ENCODE measurements at regions not wholly inside any gene's neighbourhood (a gene's known extent, or its start where the extent isn't known, plus 50 kb on each side); places are given as distances from the start of the nearest gene placed in this dataset.

DNA sequence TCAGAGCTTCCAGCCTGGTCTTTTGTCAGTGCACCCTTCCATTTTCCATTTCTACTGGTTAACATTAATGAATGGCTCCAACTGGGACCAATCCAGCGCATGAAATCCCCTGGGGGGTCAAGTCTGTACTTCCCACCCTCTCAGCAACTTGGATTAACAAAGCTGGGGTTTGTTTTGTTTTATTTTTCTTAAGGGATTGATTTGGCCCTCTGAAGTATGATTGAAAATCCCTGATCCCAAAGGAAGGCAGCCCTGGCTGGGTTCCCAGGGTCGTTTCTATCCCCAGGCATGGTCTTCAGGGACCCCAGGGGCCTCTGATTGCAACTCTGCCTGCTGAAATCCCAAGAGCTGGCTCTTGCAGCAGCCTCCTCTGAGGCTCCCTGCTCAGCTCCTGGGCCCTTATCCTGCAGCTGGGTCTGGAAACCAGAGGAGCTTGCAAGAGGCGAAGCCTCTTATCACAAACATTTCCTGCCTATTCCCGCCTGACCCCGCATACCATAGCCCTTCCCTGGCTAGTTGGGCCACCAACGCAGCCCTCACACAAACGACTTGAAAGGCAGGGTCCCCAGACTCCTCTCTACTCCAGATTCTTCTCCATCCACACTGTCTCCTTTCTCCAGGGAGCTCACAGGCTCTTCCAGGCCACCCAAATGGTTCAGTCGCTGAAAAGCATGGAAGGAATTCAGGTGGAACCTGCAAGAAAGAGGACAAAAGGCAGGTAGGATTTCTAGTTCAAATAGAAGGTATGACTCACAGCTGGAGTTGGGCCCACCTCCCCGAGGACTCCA is 109.7 kb upstream of the PKDCC start:
- H3K27me3 Mint-ChIP-seq (ENCODE audit: low read depth) = peaks cover 4% of the 10 kb centered on the region
- H3K9me3 Mint-ChIP-seq = no peaks in the 10 kb centered on the region
- H3K36me3 Mint-ChIP-seq (ENCODE audit: low read depth) = no peaks in the 10 kb centered on the region
- no peak overlapping the region for H3K4me3 Mint-ChIP-seq
- no peaks in the 10 kb centered on the region for H3K4me1 Mint-ChIP-seq (ENCODE audit: low read depth)
- H3K27ac Mint-ChIP-seq = no peak overlapping the region

DNA sequence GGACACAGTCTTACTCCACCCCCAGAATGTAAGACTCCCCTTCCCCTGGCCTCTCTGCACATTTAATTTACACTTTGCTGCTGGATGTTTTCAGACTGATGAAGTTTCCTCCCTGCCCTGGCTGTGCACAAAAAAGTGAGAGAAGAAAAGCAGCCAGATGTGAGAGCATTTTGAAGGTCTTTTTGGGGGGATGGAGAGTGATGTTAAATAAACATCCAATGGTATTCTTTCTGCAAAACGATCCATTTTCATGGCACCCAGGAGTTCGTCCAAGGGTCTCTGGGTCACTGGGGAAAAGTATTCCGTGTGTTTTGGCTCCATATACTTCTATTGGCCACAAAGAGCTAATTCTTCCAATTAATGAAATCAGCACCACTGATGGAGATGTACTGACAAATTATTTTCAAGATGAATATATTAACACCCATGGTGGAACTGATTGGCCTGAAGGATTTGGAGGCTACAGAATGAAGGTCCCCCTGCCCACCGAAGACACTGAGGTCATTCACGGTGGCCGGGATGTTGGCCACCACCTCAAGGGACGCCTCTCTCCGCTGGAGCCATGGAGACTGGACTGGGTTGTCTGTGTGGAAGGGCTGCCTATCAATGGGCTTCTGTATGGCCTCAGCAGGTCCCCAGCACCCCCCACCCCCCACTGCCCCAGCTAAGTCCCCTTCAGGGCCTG is 107.6 kb upstream of the PKDCC start:
- H3K27ac Mint-ChIP-seq = no peak overlapping the region
- H3K9me3 Mint-ChIP-seq = no peaks in the 10 kb centered on the region
- H3K27me3 Mint-ChIP-seq (ENCODE audit: low read depth) = peaks cover 11% of the 10 kb centered on the region
- no peak overlapping the region for H3K4me3 Mint-ChIP-seq
- H3K36me3 Mint-ChIP-seq (ENCODE audit: low read depth) = no peaks in the 10 kb centered on the region
- H3K4me1 Mint-ChIP-seq (ENCODE audit: low read depth) = no peaks in the 10 kb centered on the region

DNA sequence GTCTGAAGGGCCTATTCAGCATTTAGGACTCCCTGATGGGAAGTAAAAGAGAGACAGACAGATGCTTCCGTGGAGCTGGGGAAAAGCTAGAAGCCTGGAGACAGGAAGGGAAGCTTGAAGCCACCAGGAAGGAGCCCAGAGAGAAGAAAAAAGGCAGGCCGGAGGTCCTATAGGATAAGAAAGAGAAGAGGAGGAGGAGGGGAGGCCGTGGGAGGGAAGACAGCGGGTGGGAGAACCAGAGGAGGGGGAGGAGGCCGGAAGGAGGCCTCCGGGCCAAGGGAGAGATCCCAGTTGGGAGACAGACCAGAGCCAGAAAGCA is 107.1 kb upstream of the PKDCC start:
- Mint-ChIP-seq H3K27me3 (ENCODE audit: low read depth) (peaks cover 8% of the 10 kb centered on the region), H3K27ac (no peak overlapping the region), H3K4me1 (ENCODE audit: low read depth) (no peaks in the 10 kb centered on the region), H3K4me3 (no peak overlapping the region), H3K9me3 (no peaks in the 10 kb centered on the region), H3K36me3 (ENCODE audit: low read depth) (no peaks in the 10 kb centered on the region)

DNA sequence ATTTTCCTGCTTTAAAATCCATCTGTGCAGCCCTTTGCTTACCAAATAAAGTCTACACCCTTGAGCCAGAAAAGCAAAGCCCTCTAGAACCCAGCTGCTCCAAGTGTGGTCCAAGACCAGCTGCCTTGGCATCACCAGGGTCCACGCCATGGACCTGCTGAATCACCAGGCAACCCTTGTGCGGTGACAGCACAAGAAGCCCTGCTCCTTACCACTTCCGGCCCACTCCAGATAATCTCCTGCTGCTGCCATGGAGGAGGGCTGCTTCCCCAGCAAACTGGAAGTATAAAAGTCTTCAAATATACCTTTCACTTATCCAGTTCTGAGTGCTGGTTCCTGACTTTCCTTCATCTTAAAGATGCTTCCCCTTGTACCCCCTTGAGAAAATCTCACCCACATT is 106.0 kb upstream of the PKDCC start:
- H3K27ac Mint-ChIP-seq = no peak overlapping the region
- H3K9me3 Mint-ChIP-seq = no peaks in the 10 kb centered on the region
- no peaks in the 10 kb centered on the region for H3K36me3 Mint-ChIP-seq (ENCODE audit: low read depth)
- no peak overlapping the region for H3K4me3 Mint-ChIP-seq
- H3K4me1 Mint-ChIP-seq (ENCODE audit: low read depth) = no peaks in the 10 kb centered on the region
- peaks cover 8% of the 10 kb centered on the region for H3K27me3 Mint-ChIP-seq (ENCODE audit: low read depth)

DNA sequence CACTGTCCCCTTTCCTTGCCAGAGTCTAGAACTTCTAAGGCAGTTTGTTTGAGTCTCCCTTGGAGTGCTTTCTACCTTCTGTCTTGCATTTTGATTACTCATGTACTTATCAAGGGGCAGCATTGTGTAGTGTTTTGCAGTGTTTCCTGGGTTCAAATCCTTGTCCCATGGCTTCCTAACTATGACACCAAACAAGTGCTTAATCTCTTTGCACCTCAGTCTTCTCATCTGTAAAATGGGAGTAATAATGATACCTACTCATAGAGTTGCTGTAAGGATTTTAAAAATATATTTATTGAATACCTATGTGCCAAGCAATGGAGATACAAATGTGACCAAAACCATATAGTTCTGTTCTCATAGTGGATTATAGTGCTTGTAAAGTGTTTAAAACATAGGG is 105.5 kb upstream of the PKDCC start:
- H3K4me3 Mint-ChIP-seq = no peak overlapping the region
- peaks cover 9% of the 10 kb centered on the region for H3K27me3 Mint-ChIP-seq (ENCODE audit: low read depth)
- no peaks in the 10 kb centered on the region for H3K4me1 Mint-ChIP-seq (ENCODE audit: low read depth)
- no peak overlapping the region for H3K27ac Mint-ChIP-seq
- H3K9me3 Mint-ChIP-seq = no peaks in the 10 kb centered on the region
- H3K36me3 Mint-ChIP-seq (ENCODE audit: low read depth) = no peaks in the 10 kb centered on the region

DNA sequence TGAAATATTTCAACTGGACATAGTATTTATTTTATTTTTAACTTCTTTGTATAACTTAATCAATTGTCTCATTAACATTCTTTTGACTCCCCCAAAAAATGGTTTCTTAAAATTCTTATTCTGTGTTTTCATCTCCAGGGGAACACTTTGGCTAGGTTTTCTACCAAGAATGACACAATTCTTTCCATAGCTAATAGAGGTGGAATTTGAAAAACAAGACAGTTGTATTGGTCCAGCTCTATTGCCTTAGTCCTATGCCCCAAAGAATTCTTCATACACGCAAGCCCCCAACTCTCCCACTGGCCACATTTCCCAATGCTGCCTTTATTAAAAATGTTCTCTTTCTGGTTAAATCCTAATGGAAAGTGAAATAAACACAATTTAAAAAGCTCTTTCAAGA is 104.7 kb upstream of the PKDCC start:
- H3K27ac Mint-ChIP-seq = no peak overlapping the region
- no peak overlapping the region for H3K4me3 Mint-ChIP-seq
- H3K9me3 Mint-ChIP-seq = no peaks in the 10 kb centered on the region
- no peaks in the 10 kb centered on the region for H3K36me3 Mint-ChIP-seq (ENCODE audit: low read depth)
- peaks cover 11% of the 10 kb centered on the region for H3K27me3 Mint-ChIP-seq (ENCODE audit: low read depth)
- no peaks in the 10 kb centered on the region for H3K4me1 Mint-ChIP-seq (ENCODE audit: low read depth)

DNA sequence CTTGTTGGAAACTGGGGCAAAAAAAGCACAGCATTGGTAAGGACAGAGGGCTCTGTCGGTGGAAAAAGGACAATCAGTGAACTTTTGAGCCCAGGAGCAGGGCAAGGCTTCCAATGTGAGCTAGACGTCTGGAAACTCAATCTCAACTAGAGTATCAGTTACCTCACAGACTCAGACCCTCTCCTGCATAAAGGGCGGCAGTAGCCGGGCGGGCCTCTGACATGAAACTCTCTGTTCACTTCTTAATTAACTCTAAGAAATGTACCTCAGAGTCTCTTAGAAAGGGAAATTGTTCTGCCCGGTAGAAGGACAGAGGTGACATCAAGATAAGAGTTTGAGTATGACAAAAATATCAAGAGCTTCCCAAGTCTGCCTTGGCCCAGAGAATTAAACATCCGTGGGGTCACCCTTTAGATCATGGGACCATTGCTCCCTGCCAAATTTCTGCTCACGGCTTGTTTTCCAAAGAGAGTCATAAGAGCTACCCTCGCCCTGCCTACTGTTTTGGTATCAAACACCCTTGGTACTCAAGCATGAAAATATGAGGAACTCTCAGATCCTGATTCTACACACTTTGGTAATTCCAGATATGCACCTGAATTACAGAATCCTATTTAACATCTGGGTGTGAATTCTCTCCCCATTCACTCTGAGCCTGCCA is 103.5 kb upstream of the PKDCC start:
- H3K4me3 Mint-ChIP-seq = no peak overlapping the region
- H3K4me1 Mint-ChIP-seq (ENCODE audit: low read depth) = no peaks in the 10 kb centered on the region
- peaks cover 14% of the 10 kb centered on the region for H3K27me3 Mint-ChIP-seq (ENCODE audit: low read depth)
- no peaks in the 10 kb centered on the region for H3K9me3 Mint-ChIP-seq
- H3K36me3 Mint-ChIP-seq (ENCODE audit: low read depth) = no peaks in the 10 kb centered on the region
- no peak overlapping the region for H3K27ac Mint-ChIP-seq

GRCh38 chr2:41947701-41948396 is 100.0 kb upstream of the PKDCC start:
- no peak overlapping the region for H3K27ac Mint-ChIP-seq
- H3K4me3 Mint-ChIP-seq = no peak overlapping the region
- H3K36me3 Mint-ChIP-seq (ENCODE audit: low read depth) = no peaks in the 10 kb centered on the region

DNA sequence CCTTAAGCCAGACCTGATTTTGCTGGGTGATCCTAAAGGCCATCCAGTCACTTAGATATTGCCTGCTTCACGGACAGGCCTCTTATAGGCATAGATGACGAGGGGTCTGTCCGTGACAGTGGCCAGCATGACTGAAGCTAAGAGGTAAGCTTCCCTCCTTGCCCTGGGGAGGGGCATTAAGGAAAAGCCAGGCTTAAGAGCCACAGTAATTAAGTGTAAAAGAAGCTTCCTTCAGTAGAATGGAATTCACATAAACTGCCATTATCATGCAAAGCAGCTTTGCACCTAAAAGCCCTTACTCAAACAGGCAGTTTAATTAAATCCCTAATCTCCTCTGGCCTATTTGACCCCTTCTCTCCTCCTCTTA is 99.4 kb upstream of the PKDCC start:
- Mint-ChIP-seq H3K36me3 (ENCODE audit: low read depth) (no peaks in the 10 kb centered on the region), H3K9me3 (no peaks in the 10 kb centered on the region), H3K4me3 (no peak overlapping the region), H3K4me1 (ENCODE audit: low read depth) (no peaks in the 10 kb centered on the region), H3K27me3 (ENCODE audit: low read depth) (peaks cover 14% of the 10 kb centered on the region), H3K27ac (no peak overlapping the region)

More at GRCh38 chr2:41947701-41948396, 100.0 kb upstream of the PKDCC start:
- Mint-ChIP-seq H3K4me1 (ENCODE audit: low read depth) (no peaks in the 10 kb centered on the region), H3K9me3 (no peaks in the 10 kb centered on the region), H3K27me3 (ENCODE audit: low read depth) (peaks cover 14% of the 10 kb centered on the region)

DNA sequence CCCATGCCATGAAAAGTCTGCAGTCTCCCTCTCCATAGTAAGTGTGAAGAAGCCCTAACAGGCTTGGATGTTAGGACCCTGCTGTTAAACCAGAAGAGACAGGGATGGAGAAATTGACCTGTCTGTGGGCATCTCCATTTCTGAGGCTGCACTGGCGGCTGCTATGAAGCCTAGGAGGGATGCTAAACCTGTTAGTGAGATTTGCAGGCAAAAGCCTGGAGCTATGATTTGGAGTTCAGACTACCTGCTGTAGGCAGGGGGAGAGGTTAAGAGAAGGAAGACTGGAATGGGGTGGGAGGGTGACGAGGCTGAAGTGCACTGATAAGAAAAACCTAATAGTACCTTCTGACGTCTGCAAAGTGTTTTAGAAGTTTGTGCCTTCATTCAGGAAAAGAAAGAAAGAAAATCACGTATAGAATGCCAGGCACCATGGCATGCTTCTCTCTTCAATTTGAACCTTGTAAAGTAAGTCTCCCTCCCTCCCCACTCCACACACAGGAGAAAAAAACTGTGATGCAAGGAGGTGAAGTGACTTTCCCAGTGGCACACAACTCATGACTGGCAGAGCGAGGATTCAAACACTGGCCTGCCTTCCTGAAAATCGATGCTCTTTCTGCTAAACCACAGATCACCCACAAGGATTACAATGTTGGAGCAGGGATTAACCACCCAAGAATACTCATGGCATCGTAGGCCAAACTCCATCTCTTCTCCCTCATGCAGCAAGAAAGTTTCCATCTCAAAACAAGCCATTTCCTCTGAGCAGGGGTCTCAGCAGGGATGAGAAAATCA is 98.5 kb upstream of the PKDCC start:
- Mint-ChIP-seq H3K4me3 (no peak overlapping the region), H3K27me3 (ENCODE audit: low read depth) (peaks cover 6% of the 10 kb centered on the region), H3K4me1 (ENCODE audit: low read depth) (no peaks in the 10 kb centered on the region), H3K36me3 (ENCODE audit: low read depth) (no peaks in the 10 kb centered on the region), H3K27ac (no peak overlapping the region), H3K9me3 (no peaks in the 10 kb centered on the region)

GRCh38 chr2:41949883-41950665 is 97.7 kb upstream of the PKDCC start:
- Mint-ChIP-seq H3K4me3 (no peak overlapping the region), H3K4me1 (ENCODE audit: low read depth) (no peaks in the 10 kb centered on the region), H3K27ac (no peak overlapping the region), H3K36me3 (ENCODE audit: low read depth) (no peaks in the 10 kb centered on the region), H3K9me3 (no peaks in the 10 kb centered on the region), H3K27me3 (ENCODE audit: low read depth) (peaks cover 6% of the 10 kb centered on the region)

- H3K27me3 Mint-ChIP-seq (ENCODE audit: low read depth) = peaks cover 6% of the 10 kb centered on the region
- no peaks in the 10 kb centered on the region for H3K4me1 Mint-ChIP-seq (ENCODE audit: low read depth)
These were observed 97.2 kb upstream of the PKDCC start for GRCh38 chr2:41950666-41950960.

GRCh38 chr2:41954304-41955291 is 93.2 kb upstream of the PKDCC start:
- Mint-ChIP-seq H3K36me3 (ENCODE audit: low read depth) (no peaks in the 10 kb centered on the region), H3K4me3 (no peak overlapping the region), H3K9me3 (no peaks in the 10 kb centered on the region), H3K27ac (no peak overlapping the region), H3K4me1 (ENCODE audit: low read depth) (no peaks in the 10 kb centered on the region), H3K27me3 (ENCODE audit: low read depth) (peaks cover 3% of the 10 kb centered on the region)

More at GRCh38 chr2:41950666-41950960, 97.2 kb upstream of the PKDCC start:
- no peak overlapping the region for H3K27ac Mint-ChIP-seq
- H3K9me3 Mint-ChIP-seq = no peaks in the 10 kb centered on the region
- H3K36me3 Mint-ChIP-seq (ENCODE audit: low read depth) = no peaks in the 10 kb centered on the region
- H3K4me3 Mint-ChIP-seq = no peak overlapping the region

Data from T-helper 1 cell treated with Interleukin-12 subunit alpha and Interleukin-12 subunit beta and Interleukin-4 antibody, amounts not matched to agents 30 μg/mL and 1 μg/mL, for 36 hours (primary cell).